ENCODE measurements at regions not wholly inside any gene's neighbourhood (a gene's known extent, or its start where the extent isn't known, plus 50 kb on each side); places are given as distances from the start of the nearest gene placed in this dataset.

DNA sequence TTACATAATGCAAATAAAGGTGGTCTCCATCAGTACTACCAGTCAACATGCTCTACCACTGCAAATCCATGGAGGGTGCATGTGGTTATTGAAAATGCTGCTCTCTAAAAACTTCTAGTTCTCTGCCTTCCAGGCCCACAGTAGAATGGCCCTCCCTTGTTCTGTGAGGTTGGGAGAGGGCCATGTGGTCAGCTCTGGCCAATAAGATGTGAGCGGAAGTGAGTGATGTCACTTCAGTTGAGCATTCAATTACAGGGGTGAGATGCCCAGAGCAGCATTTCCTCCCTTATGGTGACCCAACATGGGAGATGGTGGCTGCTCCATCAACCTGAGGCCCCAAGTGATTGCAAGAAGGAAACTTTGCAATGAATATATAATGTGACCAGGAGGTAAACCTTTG, 148.8 kb downstream of the CPEB2 start:
- TF ChIP-seq, protein P1, sequence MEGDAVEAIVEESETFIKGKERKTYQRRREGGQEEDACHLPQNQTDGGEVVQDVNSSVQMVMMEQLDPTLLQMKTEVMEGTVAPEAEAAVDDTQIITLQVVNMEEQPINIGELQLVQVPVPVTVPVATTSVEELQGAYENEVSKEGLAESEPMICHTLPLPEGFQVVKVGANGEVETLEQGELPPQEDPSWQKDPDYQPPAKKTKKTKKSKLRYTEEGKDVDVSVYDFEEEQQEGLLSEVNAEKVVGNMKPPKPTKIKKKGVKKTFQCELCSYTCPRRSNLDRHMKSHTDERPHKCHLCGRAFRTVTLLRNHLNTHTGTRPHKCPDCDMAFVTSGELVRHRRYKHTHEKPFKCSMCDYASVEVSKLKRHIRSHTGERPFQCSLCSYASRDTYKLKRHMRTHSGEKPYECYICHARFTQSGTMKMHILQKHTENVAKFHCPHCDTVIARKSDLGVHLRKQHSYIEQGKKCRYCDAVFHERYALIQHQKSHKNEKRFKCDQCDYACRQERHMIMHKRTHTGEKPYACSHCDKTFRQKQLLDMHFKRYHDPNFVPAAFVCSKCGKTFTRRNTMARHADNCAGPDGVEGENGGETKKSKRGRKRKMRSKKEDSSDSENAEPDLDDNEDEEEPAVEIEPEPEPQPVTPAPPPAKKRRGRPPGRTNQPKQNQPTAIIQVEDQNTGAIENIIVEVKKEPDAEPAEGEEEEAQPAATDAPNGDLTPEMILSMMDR (IDR thresholded peaks at IDR 0.05; ENCODE audit: poor library complexity, severe bottlenecking), result no peak
- TF ChIP-seq RAD21 (conservative IDR thresholded peaks at IDR 0.05), result no peak
- TF ChIP-seq MXI1 (conservative IDR thresholded peaks at IDR 0.05; ENCODE audit: poor library complexity, severe bottlenecking), result no peak
- no peak for TF ChIP-seq POLR2AphosphoS5 (IDR thresholded peaks at IDR 0.05)
- no peak for TF ChIP-seq EZH2 (IDR thresholded peaks at IDR 0.05; ENCODE audit: borderline replicate concordance, insufficient read depth, low read length, poor library complexity, severe bottlenecking)
- TF ChIP-seq SMC3 (conservative IDR thresholded peaks at IDR 0.05; ENCODE audit: poor library complexity), result no peak
- no peak for TF ChIP-seq EP300 (conservative IDR thresholded peaks at IDR 0.05; ENCODE audit: poor library complexity, severe bottlenecking)
- no peak for TF ChIP-seq TAF1 (IDR thresholded peaks at IDR 0.05; ENCODE audit: low read depth)

All from neural cell (in vitro differentiated cells).